Mesenchymal stem cell (in vitro differentiated cells and primary cell): ENCODE measurements at regions not wholly inside any gene's neighbourhood (a gene's known extent, or its start where the extent isn't known, plus 50 kb on each side); places are given as distances from the start of the nearest gene placed in this dataset.
A peak's percentile ranks its signal among the peaks of the same experiment; 100 is the strongest.

Experiments
- DNase-seq: peaks from one replicate; pipeline ENCODE4 v3.0.0-alpha.2; 2013
- H2AFZ ChIP-seq: one replicate; pipeline ENCODE4 v1.6.1; 2013; ENCODE audit warnings: low read depth, mild to moderate bottlenecking, control low read depth, inconsistent platforms, low read length, moderate library complexity
- H2AK5ac ChIP-seq: 2 replicates; pipeline ENCODE4 v1.6.1; 2013; ENCODE audit warnings: low read length, moderate library complexity, mild to moderate bottlenecking, inconsistent platforms; ENCODE audit not compliant: severe bottlenecking
- H2BK120ac ChIP-seq: one replicate; pipeline ENCODE4 v1.6.1; 2013; ENCODE audit warnings: low read depth, mild to moderate bottlenecking, inconsistent platforms, low read length, moderate library complexity
- H2BK12ac ChIP-seq, 2 experiments: one replicate each; pipeline ENCODE4 v1.6.1; 2013; ENCODE audit warnings: inconsistent platforms in 2 of 2, low read length in 2 of 2, mild to moderate bottlenecking in 2 of 2, moderate library complexity in 2 of 2, control low read depth in 1 of 2
- H2BK15ac ChIP-seq: one replicate; pipeline ENCODE4 v1.6.1; 2013; ENCODE audit warnings: mild to moderate bottlenecking, low read depth, inconsistent platforms; ENCODE audit not compliant: poor library complexity, severe bottlenecking
- H2BK5ac ChIP-seq: 2 replicates; pipeline ENCODE4 v1.6.1; 2013; ENCODE audit warnings: low read depth, mild to moderate bottlenecking, low read length, control low read depth, inconsistent platforms; ENCODE audit not compliant: poor library complexity, severe bottlenecking
- H3K14ac ChIP-seq, 2 experiments: one replicate each; pipeline ENCODE4 v1.6.1; 2013; ENCODE audit warnings: inconsistent platforms in 2 of 2, low read length in 2 of 2, control low read depth in 1 of 2, mild to moderate bottlenecking in 1 of 2, moderate library complexity in 1 of 2
- H3K18ac ChIP-seq, 2 experiments: one replicate each; pipeline ENCODE4 v1.6.1; 2013; ENCODE audit warnings: inconsistent platforms in 2 of 2, low read length in 2 of 2, control low read depth in 1 of 2, low read depth in 1 of 2, mild to moderate bottlenecking in 1 of 2
- H3K23ac ChIP-seq, 2 experiments: one replicate each; pipeline ENCODE4 v1.6.1; 2013; ENCODE audit warnings: inconsistent platforms in 2 of 2, low read length in 2 of 2, mild to moderate bottlenecking in 2 of 2, moderate library complexity in 2 of 2, control low read depth in 1 of 2
- H3K27ac ChIP-seq: 2 replicates; pipeline ENCODE4 v1.5.1; 2013; ENCODE audit warnings: mild to moderate bottlenecking, moderate library complexity, low read length, control low read depth, inconsistent platforms; ENCODE audit not compliant: poor library complexity, severe bottlenecking
- H3K27me3 ChIP-seq, 2 experiments: 2 replicates each; pipeline versions ENCODE4 v1.6.1 to v1.7.0; 2013; ENCODE audit warnings: low read length in 2 of 2, mild to moderate bottlenecking in 2 of 2, moderate library complexity in 2 of 2, control low read depth in 1 of 2, inconsistent platforms in 1 of 2; ENCODE audit not compliant: control insufficient read depth in 1 of 2, insufficient read depth in 1 of 2
- H3K36me3 ChIP-seq, 2 experiments: 2 replicates each; pipeline versions ENCODE4 v1.6.1 to v1.7.0; 2013; ENCODE audit warnings: low read length in 2 of 2, control low read depth in 1 of 2, inconsistent platforms in 1 of 2, low read depth in 1 of 2, mild to moderate bottlenecking in 1 of 2; ENCODE audit not compliant: insufficient read depth in 2 of 2, control insufficient read depth in 1 of 2
- H3K4ac ChIP-seq, 2 experiments: one replicate each; pipeline ENCODE4 v1.6.1; 2013; ENCODE audit warnings: inconsistent platforms in 2 of 2, low read length in 2 of 2, mild to moderate bottlenecking in 2 of 2, moderate library complexity in 2 of 2, control low read depth in 1 of 2, low read depth in 1 of 2
- H3K4me1 ChIP-seq: 2 replicates; pipeline ENCODE4 v1.6.1; 2013; ENCODE audit warnings: low read depth, low read length, control low read depth; ENCODE audit not compliant: control insufficient read depth, insufficient read depth
- H3K4me2 ChIP-seq: 2 replicates; pipeline ENCODE4 v1.6.1; 2013; ENCODE audit warnings: low read length, mild to moderate bottlenecking, inconsistent platforms; ENCODE audit not compliant: poor library complexity, severe bottlenecking
- H3K4me3 ChIP-seq, 2 experiments: 2 replicates each; pipeline versions ENCODE4 v1.5.1 to v1.7.0; 2013; ENCODE audit warnings: low read length in 2 of 2, mild to moderate bottlenecking in 2 of 2, control low read depth in 1 of 2, low read depth in 1 of 2; ENCODE audit not compliant: insufficient read depth in 1 of 2
- H3K79me1 ChIP-seq: replicated peaks from 2 replicates; pipeline ENCODE4 v1.6.1; 2013; ENCODE audit warnings: mild to moderate bottlenecking, control low read depth, low read length, inconsistent platforms; ENCODE audit not compliant: poor library complexity, severe bottlenecking
- H3K9ac ChIP-seq: 2 replicates; pipeline ENCODE4 v1.7.0; 2013; ENCODE audit warnings: mild to moderate bottlenecking, low read length, moderate library complexity
- H3K9me3 ChIP-seq: 2 replicates; pipeline ENCODE4 v1.7.0; 2013; ENCODE audit warnings: mild to moderate bottlenecking, low read length; ENCODE audit not compliant: control insufficient read depth
- H4K8ac ChIP-seq: one replicate; pipeline ENCODE4 v1.6.1; 2013; ENCODE audit warnings: inconsistent platforms, mild to moderate bottlenecking, low read length, moderate library complexity
- H4K91ac ChIP-seq: one replicate; pipeline ENCODE4 v1.6.1; 2013; ENCODE audit warnings: mild to moderate bottlenecking, low read length, inconsistent platforms
- WGBS: methylation state at CpG from one replicate; pipeline ENCODE4 v1.1.7; 2013; ENCODE audit warnings: mixed read lengths; 5-methylcytosine and 5-hydroxymethylcytosine counted together

GRCh38 chr5:58255386-58255785 lies 204.5 kb downstream of the PLK2 start:
- Histone ChIP-seq H2BK15ac (no peak overlapping the region), H3K4me3 (no peak overlapping the region), H2AK5ac (no peak overlapping the region), H3K9ac (no peak overlapping the region), H4K91ac (no peak overlapping the region), H3K9me3 (no peaks in the 10 kb centered on the region), H3K23ac (no peak overlapping the region), H3K79me1 (no peaks in the 10 kb centered on the region), H3K4me1 (peaks cover 2% of the 10 kb centered on the region), H3K18ac (no peak overlapping the region), H2BK120ac (no peak overlapping the region), H3K27ac (no peak overlapping the region), H3K36me3 (no peaks in the 10 kb centered on the region), H2AFZ (no peak overlapping the region), H2BK12ac (no peak overlapping the region), H4K8ac (no peak overlapping the region), H3K14ac (no peak overlapping the region), H3K4me2 (no peak overlapping the region), H3K4ac (no peak overlapping the region), H2BK5ac (no peak overlapping the region), H3K27me3 (no peaks in the 10 kb centered on the region)
- no CpG with 5 or more reads among the region's 1 CpG for WGBS
- no peak for DNase-seq

- Histone ChIP-seq H3K27me3 (no peaks in the 10 kb centered on the region), H3K14ac (no peak overlapping the region), H3K9ac (no peak overlapping the region), H4K91ac (no peak overlapping the region), H3K4me1 (no peaks in the 10 kb centered on the region), H2BK15ac (no peak overlapping the region), H2AFZ (no peak overlapping the region), H3K27ac (no peak overlapping the region), H3K18ac (no peak overlapping the region), H3K4me2 (no peak overlapping the region), H3K4ac (peak overlapping the region in 1 of 2 experiments; percentile 6), H4K8ac (no peak overlapping the region), H2BK5ac (no peak overlapping the region), H3K36me3 (no peaks in the 10 kb centered on the region), H2BK12ac (peak overlapping the region in 1 of 2 experiments; percentile 37), H3K4me3 (no peak overlapping the region), H3K23ac (no peak overlapping the region), H2AK5ac (no peak overlapping the region), H3K79me1 (no peaks in the 10 kb centered on the region), H3K9me3 (no peaks in the 10 kb centered on the region), H2BK120ac (no peak overlapping the region)
- DNase-seq, result peak; percentile 24
- WGBS, result 95% methylated on average over 1 of the region's 1 CpG
Observed at GRCh38 chr5:58248221-58248620, 211.7 kb downstream of the PLK2 start.

- no peak overlapping the region for H2BK15ac ChIP-seq
- no peak overlapping the region for H3K4ac ChIP-seq
- no peak overlapping the region for H3K23ac ChIP-seq
- no peak overlapping the region for H3K14ac ChIP-seq
- no peaks in the 10 kb centered on the region for H3K27me3 ChIP-seq
- H3K4me1 ChIP-seq, result no peaks in the 10 kb centered on the region
- H3K18ac ChIP-seq, result no peak overlapping the region
- H3K9me3 ChIP-seq, result no peaks in the 10 kb centered on the region
- no peak overlapping the region for H3K27ac ChIP-seq
- H3K4me3 ChIP-seq, result no peak overlapping the region
- 0% methylated on average over 3 of the region's 3 CpGs for WGBS
- H2AK5ac ChIP-seq, result no peak overlapping the region
- H3K9ac ChIP-seq, result no peak overlapping the region
- no peaks in the 10 kb centered on the region for H3K36me3 ChIP-seq
- H2BK12ac ChIP-seq, result peak overlapping the region in 1 of 2 experiments; percentile 83
- peak; percentile 53 for DNase-seq
- H4K91ac ChIP-seq, result no peak overlapping the region
- no peak overlapping the region for H2AFZ ChIP-seq
- no peak overlapping the region for H3K4me2 ChIP-seq
- H2BK120ac ChIP-seq, result no peak overlapping the region
- no peak overlapping the region for H4K8ac ChIP-seq
- no peak overlapping the region for H2BK5ac ChIP-seq
- no peaks in the 10 kb centered on the region for H3K79me1 ChIP-seq
Observed at GRCh38 chr5:58246461-58246944, 213.4 kb downstream of the PLK2 start.

GRCh38 chr5:58245476-58245840 lies 214.4 kb downstream of the PLK2 start:
- Histone ChIP-seq H3K36me3 (no peaks in the 10 kb centered on the region), H2BK12ac (no peak overlapping the region), H3K9me3 (no peaks in the 10 kb centered on the region), H3K4me2 (no peak overlapping the region), H3K4ac (no peak overlapping the region), H3K4me1 (no peaks in the 10 kb centered on the region), H3K9ac (no peak overlapping the region), H3K27me3 (no peaks in the 10 kb centered on the region), H4K8ac (no peak overlapping the region), H3K23ac (no peak overlapping the region), H3K18ac (no peak overlapping the region), H3K79me1 (no peaks in the 10 kb centered on the region), H2AFZ (no peak overlapping the region), H3K27ac (no peak overlapping the region), H4K91ac (no peak overlapping the region), H2BK5ac (no peak overlapping the region), H2BK15ac (no peak overlapping the region), H2AK5ac (no peak overlapping the region), H2BK120ac (no peak overlapping the region), H3K4me3 (no peak overlapping the region), H3K14ac (no peak overlapping the region)
- DNase-seq, result no peak
- WGBS, result 83% methylated on average over 2 of the region's 3 CpGs
